Stimulated activated CD4-positive, alpha-beta T cell treated with anti-CD3 and anti-CD28 coated beads, Interleukin-1b, Interleukin-23, amount 100 ng/mL, for 48 hours (primary cell): ENCODE measurements at regions not wholly inside any gene's neighbourhood (a gene's known extent, or its start where the extent isn't known, plus 50 kb on each side); places are given as distances from the start of the nearest gene placed in this dataset.

Source experiments
- DNase-seq: peaks from one replicate; pipeline ENCODE4 v3.0.0-alpha.2; 2020

GRCh38 chr15:77786181-77786890 is 153.6 kb upstream of the LINGO1 start:
- no peak for DNase-seq

GRCh38 chr15:77784361-77785292 is 151.9 kb upstream of the LINGO1 start:
- peak; percentile 19 for DNase-seq

GRCh38 chr15:77783636-77784035 is 150.9 kb upstream of the LINGO1 start:
- no peak for DNase-seq

GRCh38 chr15:77782691-77783090 is 150.0 kb upstream of the LINGO1 start:
- DNase-seq = no peak

DNA sequence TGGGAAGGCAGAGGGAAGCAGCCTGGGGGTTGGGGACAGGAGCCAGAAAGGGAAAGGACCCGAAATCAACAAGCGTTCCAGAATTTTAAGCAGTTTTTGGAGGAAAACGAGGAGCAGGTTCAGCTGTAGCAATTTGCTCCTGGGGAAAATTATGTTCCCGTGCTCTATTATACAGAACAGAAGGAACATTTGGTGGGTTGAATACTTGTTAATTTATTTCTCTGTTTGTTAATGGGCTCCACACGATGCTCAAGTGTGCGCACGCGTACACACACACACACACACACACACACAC is 149.2 kb upstream of the LINGO1 start:
- DNase-seq = no peak

- no peak for DNase-seq
Observed at GRCh38 chr15:77781151-77781945, 148.6 kb upstream of the LINGO1 start.

GRCh38 chr15:77778802-77779201 is 146.1 kb upstream of the LINGO1 start:
- no peak for DNase-seq

- DNase-seq = no peak
Observed at GRCh38 chr15:77775837-77776236, 143.1 kb upstream of the LINGO1 start.

DNA sequence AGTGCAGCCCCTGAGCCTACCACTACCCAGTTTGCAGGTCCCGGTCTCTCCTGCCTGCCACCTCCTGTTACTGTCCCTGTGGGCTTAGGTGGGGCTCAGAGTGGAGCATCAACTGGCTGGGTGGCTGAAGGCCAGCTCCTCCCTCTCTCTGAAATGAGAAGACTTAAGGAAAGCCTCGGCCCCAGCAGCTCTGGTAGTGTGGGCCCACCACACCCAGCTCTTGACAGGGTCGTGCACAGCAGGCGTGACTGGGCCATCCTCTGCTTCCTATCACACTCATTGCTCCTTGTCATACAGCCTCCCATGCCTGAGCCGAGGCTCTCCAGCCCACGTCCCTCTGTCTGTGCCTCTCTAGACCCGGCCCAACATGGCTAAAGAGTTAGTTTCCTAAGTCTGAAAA is 142.7 kb upstream of the LINGO1 start:
- no peak for DNase-seq

GRCh38 chr15:77774350-77774749 is 141.6 kb upstream of the LINGO1 start:
- no peak for DNase-seq

DNA sequence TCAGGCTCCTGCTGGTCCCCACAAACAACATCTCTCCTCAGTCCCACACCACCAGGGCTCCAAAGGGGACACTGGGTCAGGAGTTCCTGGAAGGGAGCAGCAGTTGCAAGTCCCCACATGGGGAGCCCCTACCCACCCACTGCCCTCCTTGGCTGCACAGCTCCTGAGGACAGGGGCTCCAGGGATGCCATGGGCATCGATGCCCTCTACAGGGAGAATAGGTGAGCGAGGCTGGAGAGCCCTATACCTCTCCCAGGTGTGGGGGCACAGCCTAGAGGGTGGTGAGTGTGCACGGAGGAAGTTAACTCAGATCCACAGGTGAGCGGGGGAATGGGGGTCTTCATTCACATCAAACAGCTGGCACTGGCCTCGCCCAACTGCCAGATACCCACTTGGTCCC is 141.2 kb upstream of the LINGO1 start:
- DNase-seq = no peak

GRCh38 chr15:77772641-77773402 is 140.1 kb upstream of the LINGO1 start:
- DNase-seq = no peak

GRCh38 chr15:77771616-77772015 is 138.9 kb upstream of the LINGO1 start:
- no peak for DNase-seq

- DNase-seq = no peak
Observed at GRCh38 chr15:77769700-77770099, 137.0 kb upstream of the LINGO1 start.

GRCh38 chr15:77768521-77769078 is 135.9 kb upstream of the LINGO1 start:
- DNase-seq = no peak

- no peak for DNase-seq
Observed at GRCh38 chr15:77768107-77768506, 135.4 kb upstream of the LINGO1 start.

DNA sequence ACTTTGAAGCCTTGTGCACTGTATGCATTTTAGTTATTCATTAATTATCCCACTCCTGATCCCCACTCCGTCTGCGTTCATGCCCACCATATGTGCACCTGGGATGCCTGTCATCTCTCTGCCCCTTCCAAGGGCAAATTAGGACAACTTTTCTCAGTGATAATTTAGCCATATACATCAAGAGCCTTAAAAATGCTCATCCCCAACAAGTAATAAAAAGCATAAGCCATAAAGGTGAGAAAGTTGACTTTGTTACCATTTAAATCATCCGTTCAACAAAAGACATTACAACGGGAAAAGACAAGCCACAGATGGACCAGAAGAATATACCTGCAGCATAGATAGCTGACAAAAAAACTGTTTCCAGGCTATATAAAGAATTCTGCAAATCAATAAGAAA is 131.4 kb upstream of the LINGO1 start:
- no peak for DNase-seq

DNA sequence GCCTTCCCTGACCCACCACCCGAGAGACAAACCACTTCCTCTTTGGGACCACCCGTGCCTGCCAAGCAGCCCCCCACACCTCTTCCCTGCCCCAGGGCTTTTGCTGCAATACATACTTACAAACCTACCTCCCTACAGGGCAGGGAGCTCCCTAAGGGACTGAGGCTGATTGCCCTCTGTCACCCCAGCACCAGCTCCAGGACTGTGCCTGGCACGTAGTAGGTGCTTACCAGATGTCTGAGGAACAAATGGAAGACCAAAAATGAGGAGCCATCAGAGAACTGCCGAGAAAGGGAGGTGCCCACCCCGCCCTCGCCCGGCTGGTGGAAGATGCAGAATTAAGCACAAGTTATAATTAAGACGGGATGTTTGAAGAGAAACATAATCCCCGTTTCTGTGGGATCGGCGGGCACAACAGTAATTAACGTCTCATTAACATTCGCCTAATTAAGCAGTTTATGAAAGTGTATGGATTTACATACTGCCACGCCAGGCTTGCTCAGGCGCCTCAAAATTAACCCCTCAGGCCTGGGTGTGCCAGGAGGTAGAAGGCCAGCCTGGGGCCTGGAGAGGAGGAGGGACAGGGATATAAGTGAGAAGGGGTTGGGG is 130.1 kb upstream of the LINGO1 start:
- no peak for DNase-seq

GRCh38 chr15:77759896-77760592 is 127.3 kb upstream of the LINGO1 start:
- DNase-seq = no peak

DNA sequence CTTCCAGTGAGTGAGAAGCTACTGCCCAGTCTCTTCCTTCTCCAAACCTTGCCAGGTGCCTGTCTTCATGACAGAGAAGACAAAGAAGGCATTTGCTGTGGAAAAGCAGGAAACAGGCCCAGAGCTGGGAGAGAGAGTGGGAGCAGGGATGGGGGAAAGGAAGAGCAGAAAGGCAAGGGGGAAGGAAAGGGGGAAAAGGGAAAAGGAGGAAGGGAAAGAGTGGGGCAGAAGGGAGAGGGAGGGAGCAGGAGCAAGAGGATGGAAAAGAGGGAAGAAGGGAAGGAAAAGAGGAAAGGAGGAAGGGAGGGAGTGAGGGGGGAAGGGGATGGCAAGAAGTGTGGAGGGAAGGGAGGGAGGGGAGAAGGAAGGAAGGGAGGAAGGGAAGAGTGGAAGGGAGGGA is 121.2 kb upstream of the LINGO1 start:
- no peak for DNase-seq

GRCh38 chr15:77753281-77753873 is 120.7 kb upstream of the LINGO1 start:
- no peak for DNase-seq
